DND-41 (cell line): ENCODE measurements at regions not wholly inside any gene's neighbourhood (a gene's known extent, or its start where the extent isn't known, plus 50 kb on each side); places are given as distances from the start of the nearest gene placed in this dataset.
"Not testable (repeated sequence)": the region's sequence is repeated elsewhere in the genome, so short reads cannot be mapped to it uniquely, and the experiment has no call there.

ENCODE experiments used
- ATAC-seq: fragments of 200-7000 bp; cut with Tn5 transposase; 3 replicates; pipeline ENCODE4 v1.9.1; 2021; ENCODE audit warnings: low read depth; ENCODE audit not compliant: insufficient read depth
- DNase-seq: peaks from one replicate; pipeline ENCODE4 v3.0.0-alpha.2; 2020
- H2AFZ ChIP-seq: 2 replicates; pipeline ENCODE4 v1.6.0; 2012; ENCODE audit warnings: low read depth, low read length
- H3K27ac ChIP-seq: 2 replicates; pipeline ENCODE4 v1.5.1; 2012; ENCODE audit warnings: low read length, inconsistent platforms
- H3K27me3 ChIP-seq: fragments of 200-600 bp; sonication (generic); 2 replicates; pipeline ENCODE4 v1.6.0; 2012; ENCODE audit warnings: low read length, mild to moderate bottlenecking, inconsistent platforms; ENCODE audit not compliant: insufficient read depth, poor library complexity
- H3K36me3 ChIP-seq: 2 replicates; pipeline ENCODE4 v1.5.1; 2012; ENCODE audit warnings: low read length, inconsistent platforms; ENCODE audit not compliant: insufficient read depth
- H3K4me1 ChIP-seq: 2 replicates; pipeline ENCODE4 v1.5.1; 2012; ENCODE audit warnings: mild to moderate bottlenecking, low read length; ENCODE audit not compliant: insufficient read depth
- H3K4me2 ChIP-seq: 2 replicates; pipeline ENCODE4 v1.6.0; 2012; ENCODE audit warnings: mild to moderate bottlenecking, moderate library complexity, low read length, inconsistent platforms; ENCODE audit not compliant: insufficient read depth
- H3K4me3 ChIP-seq, 2 experiments: fragments of 200-600 bp in 1 of 2; shearing (Covaris generic) in 1 of 2; 2 replicates each; pipeline ENCODE4 v1.5.1; 2012 to 2016; ENCODE audit warnings: inconsistent platforms in 2 of 2, low read length in 2 of 2, mild to moderate bottlenecking in 2 of 2, low read depth in 1 of 2, moderate library complexity in 1 of 2
- H3K79me2 ChIP-seq: 2 replicates; pipeline ENCODE4 v1.6.0; 2012; ENCODE audit warnings: low read length, inconsistent platforms; ENCODE audit not compliant: insufficient read depth
- H3K9ac ChIP-seq: 2 replicates; pipeline ENCODE4 v1.6.0; 2012; ENCODE audit warnings: low read depth, mild to moderate bottlenecking, inconsistent platforms, low read length, moderate library complexity
- H3K9me3 ChIP-seq: 2 replicates; pipeline ENCODE4 v1.5.1; 2012; ENCODE audit warnings: low read length, moderate library complexity, mild to moderate bottlenecking, inconsistent platforms; ENCODE audit not compliant: insufficient read depth, severe bottlenecking
- H4K20me1 ChIP-seq: 2 replicates; pipeline ENCODE4 v1.6.0; 2012; ENCODE audit warnings: low read length; ENCODE audit not compliant: insufficient read depth
- EZH2 ChIP-seq: IDR thresholded peaks from 3 replicates; pipeline ENCODE4 v1.6.1; 2012; ENCODE audit warnings: borderline replicate concordance, low read depth, mild to moderate bottlenecking, moderate library complexity, low read length, inconsistent platforms; ENCODE audit not compliant: severe bottlenecking
- TF ChIP-seq, protein P1 (sequence below): IDR thresholded peaks from 2 replicates; pipeline ENCODE4 v1.5.1; 2012; ENCODE audit warnings: borderline replicate concordance, low read length, moderate library complexity, mild to moderate bottlenecking; ENCODE audit not compliant: poor library complexity, severe bottlenecking; ENCODE audit errors: extremely low read depth

DNA sequence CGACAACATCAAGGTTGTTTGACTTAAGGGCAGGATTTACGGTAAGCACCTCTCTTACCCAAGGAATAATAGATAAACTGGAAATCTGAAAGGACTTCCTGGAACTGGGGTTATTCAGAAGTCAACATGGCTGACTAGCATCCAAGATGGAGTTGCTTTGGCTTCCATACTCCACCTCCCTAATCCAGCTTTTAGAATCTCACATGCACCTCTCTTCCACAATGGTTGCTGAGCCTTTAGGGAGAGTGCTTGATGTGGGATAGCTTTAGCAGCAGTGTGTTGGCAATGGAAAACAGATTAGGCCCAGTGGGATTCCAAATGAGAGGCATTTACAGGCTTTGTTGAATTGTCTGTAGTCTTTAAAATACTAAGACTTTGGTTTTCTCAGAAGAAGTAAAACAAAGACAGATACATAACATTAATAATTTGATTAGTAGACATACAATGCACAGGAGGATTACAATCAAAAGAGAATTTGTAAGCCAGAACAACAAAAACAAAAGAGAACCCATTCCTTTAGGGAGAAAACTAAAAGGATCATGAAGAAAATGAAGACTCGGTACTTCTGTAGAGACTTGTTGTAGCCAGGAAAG is 222.0 kb downstream of the HS3ST3B1 start:
- DNase-seq: no peak
- Histone ChIP-seq H4K20me1 (no peaks in the 10 kb centered on the region), H3K79me2 (no peaks in the 10 kb centered on the region), H3K4me2 (no peak overlapping the region), H3K9ac (no peak overlapping the region), H3K4me1 (no peaks in the 10 kb centered on the region), H3K4me3 (no peak overlapping the region), H2AFZ (peak overlapping the region; percentile 25; the same call in 1 of the 2 replicates), H3K9me3 (no peaks in the 10 kb centered on the region), H3K36me3 (no peaks in the 10 kb centered on the region), H3K27ac (no peak overlapping the region), H3K27me3 (no peaks in the 10 kb centered on the region)
- no peak for ATAC-seq
- no peak for TF ChIP-seq EZH2
- TF ChIP-seq, protein P1, sequence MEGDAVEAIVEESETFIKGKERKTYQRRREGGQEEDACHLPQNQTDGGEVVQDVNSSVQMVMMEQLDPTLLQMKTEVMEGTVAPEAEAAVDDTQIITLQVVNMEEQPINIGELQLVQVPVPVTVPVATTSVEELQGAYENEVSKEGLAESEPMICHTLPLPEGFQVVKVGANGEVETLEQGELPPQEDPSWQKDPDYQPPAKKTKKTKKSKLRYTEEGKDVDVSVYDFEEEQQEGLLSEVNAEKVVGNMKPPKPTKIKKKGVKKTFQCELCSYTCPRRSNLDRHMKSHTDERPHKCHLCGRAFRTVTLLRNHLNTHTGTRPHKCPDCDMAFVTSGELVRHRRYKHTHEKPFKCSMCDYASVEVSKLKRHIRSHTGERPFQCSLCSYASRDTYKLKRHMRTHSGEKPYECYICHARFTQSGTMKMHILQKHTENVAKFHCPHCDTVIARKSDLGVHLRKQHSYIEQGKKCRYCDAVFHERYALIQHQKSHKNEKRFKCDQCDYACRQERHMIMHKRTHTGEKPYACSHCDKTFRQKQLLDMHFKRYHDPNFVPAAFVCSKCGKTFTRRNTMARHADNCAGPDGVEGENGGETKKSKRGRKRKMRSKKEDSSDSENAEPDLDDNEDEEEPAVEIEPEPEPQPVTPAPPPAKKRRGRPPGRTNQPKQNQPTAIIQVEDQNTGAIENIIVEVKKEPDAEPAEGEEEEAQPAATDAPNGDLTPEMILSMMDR: no peak

DNA sequence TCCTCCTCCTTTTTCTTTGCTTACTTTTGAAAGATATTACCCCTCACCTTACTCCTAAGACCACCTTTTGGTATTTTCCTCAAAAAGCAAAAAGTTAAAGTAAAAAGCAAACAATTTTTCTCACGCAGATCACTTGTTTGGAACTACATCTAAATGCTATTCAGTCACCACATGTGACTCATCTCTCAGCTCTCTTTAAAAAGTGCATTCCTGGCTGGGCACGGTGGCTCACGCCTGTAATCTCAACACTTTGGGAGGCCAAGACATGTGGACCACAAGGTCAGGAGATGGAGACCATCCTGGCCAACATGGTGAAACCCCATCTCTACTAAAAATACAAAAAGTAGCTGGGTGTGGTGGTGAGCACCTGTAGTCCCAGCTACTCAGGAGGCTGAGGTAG is 218.0 kb downstream of the HS3ST3B1 start:
- H3K9me3 ChIP-seq, DNase-seq, H3K9ac ChIP-seq, H3K79me2 ChIP-seq, H4K20me1 ChIP-seq, H3K4me3 ChIP-seq, H2AFZ ChIP-seq, ATAC-seq, H3K4me1 ChIP-seq, H3K36me3 ChIP-seq, H3K27ac ChIP-seq, H3K4me2 ChIP-seq, H3K27me3 ChIP-seq: not testable (repeated sequence)

DNA sequence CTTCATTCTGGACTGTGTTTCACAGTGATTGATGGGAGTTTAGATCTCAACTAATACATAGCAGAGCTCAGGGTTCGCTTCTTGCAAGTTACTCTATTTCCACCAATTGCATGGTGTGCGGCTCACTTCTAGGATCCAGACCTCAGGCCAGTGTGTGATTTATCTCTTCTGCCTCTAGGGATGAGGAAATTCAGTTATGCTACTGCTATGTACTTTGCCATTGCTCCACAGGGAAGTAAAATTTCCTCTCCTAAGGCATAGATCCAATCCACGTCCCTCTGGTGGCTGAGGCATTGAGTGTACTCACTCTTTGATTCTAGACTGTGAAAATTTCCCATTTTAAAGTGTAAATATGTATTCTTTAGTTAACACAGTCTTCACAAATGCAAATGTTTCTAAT is 214.1 kb downstream of the HS3ST3B1 start:
- Histone ChIP-seq H2AFZ (no peak overlapping the region), H3K79me2 (no peaks in the 10 kb centered on the region), H3K27ac (no peak overlapping the region), H3K4me1 (no peaks in the 10 kb centered on the region), H3K9ac (no peak overlapping the region), H3K27me3 (no peaks in the 10 kb centered on the region), H3K4me2 (no peak overlapping the region), H3K36me3 (no peaks in the 10 kb centered on the region), H3K9me3 (no peaks in the 10 kb centered on the region), H3K4me3 (no peak overlapping the region), H4K20me1 (no peaks in the 10 kb centered on the region)
- no peak for DNase-seq
- TF ChIP-seq, protein P1: no peak
- no peak for TF ChIP-seq EZH2
- no peak for ATAC-seq

DNA sequence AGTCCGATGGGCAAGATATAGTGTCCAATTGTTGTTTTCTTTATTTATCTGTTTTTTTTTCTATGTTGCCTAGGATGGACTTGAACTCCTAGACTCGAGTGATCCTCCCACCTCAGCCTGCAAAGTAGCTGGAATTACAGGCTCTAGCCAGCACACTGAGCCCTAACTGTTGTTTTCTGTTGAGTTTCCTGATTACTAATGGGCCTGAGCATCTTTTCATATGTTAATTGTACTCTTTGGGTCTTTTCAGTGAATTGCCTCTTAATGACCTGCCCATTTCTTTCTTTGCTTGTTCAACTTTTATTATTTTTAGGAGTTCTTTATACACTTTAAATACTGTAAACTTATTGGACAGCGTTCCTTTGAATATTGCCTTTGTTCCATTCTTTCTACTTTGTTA is 213.0 kb downstream of the HS3ST3B1 start:
- Histone ChIP-seq H3K4me2 (no peak overlapping the region), H2AFZ (no peak overlapping the region), H3K9ac (no peak overlapping the region), H3K27ac (no peak overlapping the region), H3K79me2 (no peaks in the 10 kb centered on the region), H4K20me1 (no peaks in the 10 kb centered on the region), H3K27me3 (no peaks in the 10 kb centered on the region), H3K36me3 (no peaks in the 10 kb centered on the region), H3K4me3 (no peak overlapping the region), H3K4me1 (no peaks in the 10 kb centered on the region), H3K9me3 (no peaks in the 10 kb centered on the region)
- DNase-seq: no peak
- no peak for TF ChIP-seq EZH2
- TF ChIP-seq, protein P1: no peak
- ATAC-seq: no peak
